ENCODE measurements at regions not wholly inside any gene's neighbourhood (a gene's known extent, or its start where the extent isn't known, plus 50 kb on each side); places are given as distances from the start of the nearest gene placed in this dataset.

DNA sequence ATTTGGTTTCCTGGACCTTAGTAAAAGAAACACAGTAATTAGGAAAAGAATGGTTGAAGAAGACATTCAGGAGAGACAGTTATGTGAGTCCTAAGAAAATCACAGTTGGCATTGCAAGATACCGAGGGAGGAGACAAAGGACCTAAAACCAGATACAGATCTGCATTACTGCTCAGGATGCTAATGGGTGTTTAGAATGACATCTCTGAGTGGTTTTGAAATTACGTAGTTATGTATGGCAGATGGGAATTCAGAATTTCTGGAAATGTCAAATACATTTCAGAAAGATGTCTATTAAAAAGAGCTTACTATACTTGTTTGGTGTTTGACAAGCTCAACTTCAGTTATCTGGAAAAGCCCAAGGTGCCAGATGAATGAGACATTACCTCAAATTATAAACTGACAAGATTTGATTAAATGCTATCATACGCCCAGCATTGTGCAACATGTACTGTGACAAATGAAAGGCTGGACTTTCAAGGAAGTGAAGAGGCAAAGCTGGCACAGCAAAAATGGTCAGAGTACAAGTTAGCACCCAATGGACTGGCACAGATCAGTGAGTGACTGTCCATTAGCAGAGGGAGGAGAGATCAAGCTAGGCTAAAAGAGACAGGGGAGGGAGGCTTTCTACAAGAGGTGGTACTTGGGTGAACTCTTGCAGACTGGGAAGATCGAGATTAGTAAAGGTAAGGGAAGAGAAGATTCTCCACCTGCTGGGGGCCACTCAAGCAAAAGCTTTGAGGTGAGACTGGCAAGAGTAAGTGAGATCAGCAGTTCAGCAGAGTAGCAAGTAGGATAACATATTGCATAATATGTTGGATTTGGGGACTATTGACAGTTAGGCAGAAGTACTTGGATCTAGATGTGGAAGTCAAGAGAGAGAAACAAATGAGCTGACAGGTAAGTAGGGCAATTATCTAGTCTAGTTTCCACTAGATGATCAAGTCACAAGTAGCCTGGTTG is 168.9 kb downstream of the CYRIA start:
- DNase-seq = no peak

GRCh38 chr2:16495509-16496208 is 170.0 kb downstream of the CYRIA start:
- no peak for DNase-seq

GRCh38 chr2:16494836-16495508 is 170.7 kb downstream of the CYRIA start:
- no peak for DNase-seq

DNA sequence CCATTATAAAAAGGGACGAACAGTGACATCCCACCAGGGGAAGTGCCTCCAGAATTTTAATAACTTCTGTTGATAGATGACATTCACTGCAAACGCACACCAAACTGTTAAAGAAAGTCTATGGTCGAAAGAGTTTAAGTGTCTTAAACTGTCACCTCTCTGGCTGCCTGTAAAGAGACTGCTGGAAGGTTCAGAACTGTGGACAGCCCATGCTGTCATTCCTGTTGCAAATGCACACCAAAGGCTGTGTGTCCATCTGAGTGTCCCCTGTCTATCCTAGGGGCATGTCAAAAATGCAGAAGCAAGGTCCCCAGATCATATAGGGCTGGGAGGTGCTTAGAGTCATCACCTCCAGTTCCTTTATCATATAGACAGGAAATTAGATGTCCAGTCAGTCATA is 171.8 kb downstream of the CYRIA start:
- DNase-seq = no peak

- DNase-seq = no peak
Measured at GRCh38 chr2:16487686-16488085, 177.9 kb downstream of the CYRIA start.

- DNase-seq = no peak
Measured at GRCh38 chr2:16485251-16485650, 180.4 kb downstream of the CYRIA start.

DNA sequence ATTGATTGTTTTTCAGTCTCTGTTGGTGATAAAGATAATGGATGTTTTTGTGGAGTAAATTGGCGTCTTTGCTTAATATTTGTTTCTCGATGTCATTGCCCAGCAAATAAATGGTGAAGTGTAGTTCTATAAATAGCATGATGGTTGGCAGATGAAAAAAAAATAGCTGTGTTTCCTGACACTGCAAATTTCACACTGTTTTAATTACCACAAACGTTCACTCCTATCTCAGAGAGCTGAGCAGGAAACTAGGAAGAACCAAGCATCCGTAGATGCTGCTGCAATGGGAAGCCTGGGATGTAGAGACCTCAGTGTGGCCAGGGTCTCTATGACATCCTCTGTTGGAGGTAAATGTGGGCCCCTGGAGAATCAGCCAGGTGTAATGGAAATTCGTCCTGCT is 183.2 kb downstream of the CYRIA start:
- no peak for DNase-seq

GRCh38 chr2:16481351-16481750 is 184.3 kb downstream of the CYRIA start:
- DNase-seq = no peak

GRCh38 chr2:16479721-16480120 is 185.9 kb downstream of the CYRIA start:
- DNase-seq = no peak

DNA sequence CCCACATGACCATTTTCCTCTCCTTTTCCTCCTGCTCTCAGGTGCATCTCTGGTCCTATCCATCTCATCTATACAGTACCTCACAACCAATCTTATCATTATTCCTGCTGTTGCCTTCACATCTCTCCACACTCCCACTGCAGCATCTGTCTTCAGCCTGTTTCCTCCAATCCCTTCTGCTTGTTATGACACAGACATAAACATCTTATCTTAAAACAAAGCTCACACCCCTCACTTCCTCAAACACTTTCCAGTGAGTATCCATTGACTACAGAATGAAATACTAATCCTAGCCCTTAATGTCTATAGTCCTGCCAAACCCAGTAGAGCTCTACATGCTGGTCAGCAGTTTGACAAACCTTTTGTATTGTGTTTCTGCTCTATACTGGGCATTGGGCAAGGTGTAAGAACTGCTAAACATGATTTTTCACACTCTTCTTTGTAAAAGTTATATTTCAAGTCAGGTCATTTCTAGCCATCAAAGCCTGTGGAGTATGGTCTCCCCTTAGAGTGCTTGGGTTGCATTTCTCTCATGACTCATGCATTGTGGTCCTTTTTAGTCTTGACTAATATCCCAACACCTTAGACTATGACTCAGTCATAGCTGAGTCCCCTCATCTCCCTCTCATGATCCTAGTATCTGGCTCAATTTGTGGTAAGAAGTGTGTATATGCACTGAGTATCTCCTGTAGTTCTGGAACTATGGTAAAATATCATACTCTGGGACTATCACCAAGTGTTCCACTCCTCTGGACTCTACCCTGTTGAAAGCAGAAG is 187.0 kb downstream of the CYRIA start:
- no peak for DNase-seq

DNA sequence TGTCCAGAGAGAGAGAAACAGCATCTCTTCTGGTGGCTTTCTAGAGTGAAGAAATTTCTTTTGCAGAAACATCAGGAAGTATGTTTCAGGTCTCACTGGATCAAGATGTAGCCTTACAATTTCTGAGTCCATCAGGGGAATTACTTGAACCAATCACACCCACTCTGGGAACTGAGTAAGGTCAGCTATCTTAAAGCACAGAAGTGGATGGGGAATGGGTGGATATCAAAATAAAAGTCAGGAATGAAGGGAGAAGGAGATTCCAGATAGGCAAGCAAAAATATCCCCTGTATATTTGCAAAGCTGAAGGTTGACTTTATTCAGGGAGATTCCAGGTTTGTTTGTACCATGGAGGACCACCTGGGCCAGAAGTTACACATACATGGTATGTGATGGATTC is 188.0 kb downstream of the CYRIA start:
- no peak for DNase-seq

GRCh38 chr2:16476866-16477265 is 188.8 kb downstream of the CYRIA start:
- no peak for DNase-seq

GRCh38 chr2:16475986-16476567 is 189.6 kb downstream of the CYRIA start:
- no peak for DNase-seq

DNA sequence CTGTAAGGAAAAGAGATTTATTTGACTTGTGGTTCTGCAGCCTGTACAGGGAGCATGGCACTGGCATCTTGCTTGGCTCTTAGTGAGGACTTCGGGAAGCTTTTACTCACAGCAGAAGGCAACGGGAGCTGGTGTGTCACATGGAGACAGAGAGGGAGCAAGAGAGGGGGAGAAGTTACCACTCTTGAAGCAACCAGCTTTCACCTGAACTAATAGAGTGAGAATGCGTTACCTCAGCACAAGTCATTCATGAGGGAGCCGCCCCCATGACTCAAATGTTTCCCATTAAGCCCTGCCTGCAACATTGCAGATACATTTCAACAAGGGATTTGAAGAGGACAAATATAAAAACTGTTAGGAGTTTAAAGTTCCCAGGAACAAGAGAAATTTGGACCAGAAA is 190.0 kb downstream of the CYRIA start:
- DNase-seq = no peak

GRCh38 chr2:16473575-16473974 is 192.1 kb downstream of the CYRIA start:
- no peak for DNase-seq

DNA sequence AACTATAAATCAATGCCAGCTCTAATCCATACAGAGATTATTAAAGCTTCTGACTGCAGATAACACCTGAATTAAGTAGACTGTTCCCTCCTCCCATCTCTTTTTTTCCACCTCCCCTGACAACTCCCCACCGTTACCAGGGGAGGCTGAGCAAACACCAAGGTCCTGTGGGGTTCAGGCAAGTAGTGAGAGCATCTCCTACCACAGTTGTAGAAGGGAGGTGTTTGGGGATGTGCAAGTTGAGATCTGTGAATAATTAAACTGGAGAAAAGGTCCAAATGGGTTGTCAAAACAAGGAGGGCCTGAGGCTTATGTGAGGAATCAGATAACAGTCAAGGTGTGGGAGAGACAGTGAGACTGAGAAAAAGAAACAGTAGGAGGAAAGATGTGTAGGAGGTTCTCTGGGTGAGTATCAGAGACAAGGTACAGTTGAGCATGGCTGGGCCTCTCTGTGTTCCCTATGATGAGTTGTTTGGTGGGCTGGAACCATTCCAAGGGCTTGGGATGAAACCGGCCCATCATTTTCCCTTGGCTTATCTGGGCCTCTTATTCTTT is 194.6 kb downstream of the CYRIA start:
- no peak for DNase-seq

GRCh38 chr2:16466821-16467151 is 198.8 kb downstream of the CYRIA start:
- no peak for DNase-seq

DNA sequence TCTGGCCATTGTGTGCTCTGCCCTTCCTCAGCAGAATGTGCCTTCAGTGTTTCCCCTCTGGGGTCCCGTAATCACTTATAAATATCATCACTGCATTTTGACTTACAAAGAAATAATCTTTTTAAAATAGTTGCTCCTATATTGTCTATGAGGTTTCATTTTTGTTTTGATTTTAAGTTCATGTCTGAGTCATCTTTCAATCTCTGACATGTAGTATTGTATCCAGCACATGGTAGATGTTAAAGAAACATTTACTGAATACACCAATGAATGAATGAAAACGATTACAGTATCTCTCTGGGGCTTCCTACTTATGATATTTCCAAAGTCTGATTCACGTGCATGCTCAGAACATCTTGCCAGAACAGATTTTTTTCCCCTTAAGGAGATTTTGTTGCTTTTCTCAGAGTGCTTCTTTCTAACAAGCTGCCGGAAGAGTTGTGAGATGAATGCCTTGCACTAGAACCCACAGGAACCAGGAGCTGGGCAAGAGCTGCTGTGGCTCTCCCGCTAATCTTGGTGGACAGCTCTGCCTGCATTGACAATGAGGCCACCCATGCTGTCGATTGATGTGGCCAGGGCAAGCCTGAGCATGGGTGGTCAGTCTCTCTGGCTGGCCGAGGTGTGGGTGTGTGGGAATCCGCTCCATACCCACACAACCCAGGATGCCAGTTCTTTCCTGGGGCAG is 199.4 kb downstream of the CYRIA start:
- no peak for DNase-seq

GRCh38 chr2:16464641-16465040 is 201.0 kb downstream of the CYRIA start:
- no peak for DNase-seq

- DNase-seq = no peak
Measured at GRCh38 chr2:16462958-16463357, 202.7 kb downstream of the CYRIA start.

GRCh38 chr2:16461672-16462071 is 204.0 kb downstream of the CYRIA start:
- DNase-seq = no peak

GRCh38 chr2:16459606-16460005 is 206.0 kb downstream of the CYRIA start:
- no peak for DNase-seq
